ENCODE measurements at regions not wholly inside any gene's neighbourhood (a gene's known extent, or its start where the extent isn't known, plus 50 kb on each side); places are given as distances from the start of the nearest gene placed in this dataset.

DNA sequence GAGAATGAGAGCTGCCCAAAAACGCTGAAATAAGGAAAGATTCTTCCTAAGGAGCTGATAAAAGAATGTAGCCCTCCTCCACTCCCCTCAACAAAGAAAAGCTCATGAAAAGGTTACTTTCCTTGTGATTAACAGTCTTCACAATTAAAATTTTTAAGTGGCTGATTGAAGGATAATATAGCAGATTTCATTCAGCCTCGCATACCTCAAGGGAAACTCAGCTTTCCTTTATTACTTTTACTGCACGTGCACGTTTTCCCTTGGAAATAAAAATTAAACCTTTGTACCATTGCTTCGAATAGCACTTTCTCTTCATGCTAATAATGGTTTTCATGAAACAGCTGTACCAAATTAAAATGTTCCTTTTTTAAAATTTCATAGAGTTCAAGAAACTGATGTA is 234.0 kb upstream of the GRAMD2B start:
- TF ChIP-seq, protein P1, sequence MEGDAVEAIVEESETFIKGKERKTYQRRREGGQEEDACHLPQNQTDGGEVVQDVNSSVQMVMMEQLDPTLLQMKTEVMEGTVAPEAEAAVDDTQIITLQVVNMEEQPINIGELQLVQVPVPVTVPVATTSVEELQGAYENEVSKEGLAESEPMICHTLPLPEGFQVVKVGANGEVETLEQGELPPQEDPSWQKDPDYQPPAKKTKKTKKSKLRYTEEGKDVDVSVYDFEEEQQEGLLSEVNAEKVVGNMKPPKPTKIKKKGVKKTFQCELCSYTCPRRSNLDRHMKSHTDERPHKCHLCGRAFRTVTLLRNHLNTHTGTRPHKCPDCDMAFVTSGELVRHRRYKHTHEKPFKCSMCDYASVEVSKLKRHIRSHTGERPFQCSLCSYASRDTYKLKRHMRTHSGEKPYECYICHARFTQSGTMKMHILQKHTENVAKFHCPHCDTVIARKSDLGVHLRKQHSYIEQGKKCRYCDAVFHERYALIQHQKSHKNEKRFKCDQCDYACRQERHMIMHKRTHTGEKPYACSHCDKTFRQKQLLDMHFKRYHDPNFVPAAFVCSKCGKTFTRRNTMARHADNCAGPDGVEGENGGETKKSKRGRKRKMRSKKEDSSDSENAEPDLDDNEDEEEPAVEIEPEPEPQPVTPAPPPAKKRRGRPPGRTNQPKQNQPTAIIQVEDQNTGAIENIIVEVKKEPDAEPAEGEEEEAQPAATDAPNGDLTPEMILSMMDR (IDR thresholded peaks at IDR 0.05; ENCODE audit: borderline replicate concordance, control extremely low read depth, extremely low read depth, insufficient read depth, missing control alignments), result no peak
- in situ Hi-C loops (cut with MboI; ENCODE audit: low sequenced_read_pairs, unreplicated experiment), result no loop called here
- DNase-seq (ENCODE audit: low spot score), result no peak

DNA sequence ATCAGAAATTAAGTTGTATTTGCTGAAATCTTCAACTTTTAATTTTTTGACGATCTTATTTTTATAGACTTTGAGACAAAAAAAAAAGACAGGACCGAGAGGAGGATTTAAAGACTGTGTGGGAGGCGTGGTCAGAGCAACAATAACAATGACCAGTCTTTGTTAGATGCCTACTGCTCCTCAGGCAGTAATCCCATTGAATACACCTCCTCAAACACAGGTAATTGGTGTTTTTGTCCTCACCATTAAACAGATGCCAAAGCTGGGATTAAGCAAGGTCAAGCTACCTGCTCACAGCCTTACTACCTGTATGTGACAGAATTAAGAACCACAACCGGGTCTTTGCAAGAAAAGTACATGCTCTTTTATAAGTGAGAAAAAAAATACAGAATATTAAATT is 233.3 kb upstream of the GRAMD2B start:
- no peak for DNase-seq (ENCODE audit: low spot score)
- TF ChIP-seq, protein P1 (IDR thresholded peaks at IDR 0.05; ENCODE audit: borderline replicate concordance, control extremely low read depth, extremely low read depth, insufficient read depth, missing control alignments), result no peak
- in situ Hi-C loops (cut with MboI; ENCODE audit: low sequenced_read_pairs, unreplicated experiment), result no loop called here

DNA sequence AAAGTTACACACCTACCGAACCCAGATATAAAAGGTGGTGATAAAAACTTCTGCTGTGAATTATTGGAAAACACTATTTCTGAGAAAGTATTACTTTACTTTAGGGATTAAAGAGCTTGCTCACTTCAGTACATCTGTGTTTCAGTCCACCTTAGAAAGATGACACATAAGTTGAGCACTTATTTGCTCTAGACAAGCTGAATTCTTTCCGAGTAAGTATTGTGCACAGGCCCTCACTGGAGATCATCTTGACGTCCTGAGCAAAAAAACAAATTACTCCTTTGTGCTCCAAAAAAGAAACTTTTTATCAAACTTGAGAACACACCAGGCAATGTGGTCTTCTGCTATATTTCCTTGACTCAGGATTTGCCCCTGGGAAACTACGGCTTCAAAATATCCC is 231.0 kb upstream of the GRAMD2B start:
- TF ChIP-seq, protein P1 (IDR thresholded peaks at IDR 0.05; ENCODE audit: borderline replicate concordance, control extremely low read depth, extremely low read depth, insufficient read depth, missing control alignments), result no peak
- no peak for DNase-seq (ENCODE audit: low spot score)
- in situ Hi-C loops (cut with MboI; ENCODE audit: low sequenced_read_pairs, unreplicated experiment), result no loop called here

DNA sequence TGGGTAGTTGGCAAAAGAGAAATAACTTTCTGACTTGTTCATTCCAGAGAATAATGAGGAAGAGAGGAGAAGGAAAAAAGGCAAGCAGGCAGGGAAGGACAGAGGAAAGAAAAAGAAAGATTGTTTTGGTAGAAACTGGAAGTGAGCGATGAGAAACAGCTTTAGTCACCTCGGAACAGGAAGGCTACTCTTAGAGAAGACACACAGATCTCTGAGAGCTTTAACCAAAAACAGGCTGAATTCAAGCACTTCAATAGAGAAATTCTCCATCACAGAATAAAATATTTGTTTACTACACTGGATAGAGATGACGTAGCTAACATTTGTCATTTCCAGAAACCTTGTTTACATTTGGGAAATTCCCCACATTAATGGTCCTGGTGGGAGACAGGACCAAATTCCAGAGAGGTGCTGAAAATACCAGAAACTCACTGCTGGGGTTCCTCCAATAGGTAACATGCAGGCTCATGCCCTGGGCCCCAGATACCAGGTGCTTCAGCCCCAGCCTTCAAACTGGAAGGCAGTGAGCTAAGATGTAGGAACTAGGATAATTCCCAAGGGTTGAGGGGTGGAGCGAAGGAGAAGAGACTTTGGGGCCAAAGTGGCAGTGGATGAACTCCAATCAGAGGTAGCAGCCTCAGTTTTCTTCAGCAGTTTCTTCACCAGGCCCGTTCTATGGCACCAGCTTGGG is 227.7 kb upstream of the GRAMD2B start:
- in situ Hi-C loops (cut with MboI; ENCODE audit: low sequenced_read_pairs, unreplicated experiment), result no loop called here
- TF ChIP-seq, protein P1 (IDR thresholded peaks at IDR 0.05; ENCODE audit: borderline replicate concordance, control extremely low read depth, extremely low read depth, insufficient read depth, missing control alignments), result no peak
- no peak for DNase-seq (ENCODE audit: low spot score)

DNA sequence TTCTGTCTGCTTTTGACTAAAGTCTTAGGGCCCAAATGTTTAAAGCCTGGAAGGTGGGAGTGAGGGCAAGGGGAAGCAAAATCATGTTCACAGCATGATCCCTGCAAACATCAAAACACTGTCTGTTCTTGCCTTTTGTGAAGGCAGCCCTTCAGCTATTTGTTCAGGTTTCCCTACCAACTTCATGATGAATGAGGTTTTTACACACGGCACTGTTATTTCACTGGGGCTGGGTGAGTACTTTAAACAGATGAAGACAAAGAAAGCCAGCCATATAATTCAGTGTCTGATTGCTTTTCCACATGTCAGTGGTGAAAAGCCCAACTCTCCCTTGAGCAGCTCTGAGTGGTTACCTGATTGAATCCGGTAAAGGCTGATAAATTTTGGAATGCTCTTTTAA is 224.7 kb upstream of the GRAMD2B start:
- in situ Hi-C loops (cut with MboI; ENCODE audit: low sequenced_read_pairs, unreplicated experiment), result no loop called here
- TF ChIP-seq, protein P1 (IDR thresholded peaks at IDR 0.05; ENCODE audit: borderline replicate concordance, control extremely low read depth, extremely low read depth, insufficient read depth, missing control alignments), result no peak
- DNase-seq (ENCODE audit: low spot score), result no peak

DNA sequence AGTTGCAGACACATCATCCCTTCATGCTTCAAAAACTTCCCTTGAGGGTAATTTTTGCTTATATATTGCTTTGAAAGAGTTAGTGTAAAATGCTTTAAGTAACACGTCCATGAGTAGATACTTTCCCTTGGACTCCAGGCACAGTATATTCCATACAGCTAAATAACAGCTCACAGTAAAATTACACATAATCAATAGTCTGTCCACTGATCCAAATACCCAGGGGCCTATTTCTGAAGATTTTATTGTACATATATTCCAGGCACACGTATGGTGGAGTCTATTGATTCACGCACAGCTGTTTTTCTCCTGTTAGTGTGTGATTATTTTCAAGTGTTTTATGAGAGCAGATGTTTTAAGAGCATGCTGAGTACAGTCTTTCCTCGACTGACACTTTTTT is 223.7 kb upstream of the GRAMD2B start:
- TF ChIP-seq, protein P1 (IDR thresholded peaks at IDR 0.05; ENCODE audit: borderline replicate concordance, control extremely low read depth, extremely low read depth, insufficient read depth, missing control alignments), result no peak
- in situ Hi-C loops (cut with MboI; ENCODE audit: low sequenced_read_pairs, unreplicated experiment), result no loop called here
- DNase-seq (ENCODE audit: low spot score), result no peak

Data from GM13976 (cell line).